ENCODE measurements at regions not wholly inside any gene's neighbourhood (a gene's known extent, or its start where the extent isn't known, plus 50 kb on each side); places are given as distances from the start of the nearest gene placed in this dataset.

GRCh38 chr6:54706844-54707605, 139.5 kb upstream of the FAM83B start:
- H3K27ac ChIP-seq, result no peak overlapping the region
- no peak for TF ChIP-seq CTCF (conservative IDR thresholded peaks at IDR 0.05)

GRCh38 chr6:54710456-54710855, 136.1 kb upstream of the FAM83B start:
- no peak for TF ChIP-seq CTCF (conservative IDR thresholded peaks at IDR 0.05)
- peak overlapping the region; percentile 61 for H3K27ac ChIP-seq

GRCh38 chr6:54716010-54716409, 130.6 kb upstream of the FAM83B start:
- TF ChIP-seq CTCF (conservative IDR thresholded peaks at IDR 0.05), result no peak
- no peak overlapping the region for H3K27ac ChIP-seq

GRCh38 chr6:54716877-54717276, 129.7 kb upstream of the FAM83B start:
- TF ChIP-seq CTCF (conservative IDR thresholded peaks at IDR 0.05), result no peak
- no peak overlapping the region for H3K27ac ChIP-seq

GRCh38 chr6:54717849-54718455, 128.6 kb upstream of the FAM83B start:
- peak overlapping the region; percentile 74 for H3K27ac ChIP-seq
- TF ChIP-seq CTCF (conservative IDR thresholded peaks at IDR 0.05), result peak; percentile 87

GRCh38 chr6:54718541-54719023, 128.0 kb upstream of the FAM83B start:
- no peak for TF ChIP-seq CTCF (conservative IDR thresholded peaks at IDR 0.05)
- peak overlapping the region; percentile 74 for H3K27ac ChIP-seq

- H3K27ac ChIP-seq, result peak overlapping the region; percentile 74
- TF ChIP-seq CTCF (conservative IDR thresholded peaks at IDR 0.05), result no peak
These were observed 127.4 kb upstream of the FAM83B start for GRCh38 chr6:54719131-54719530.
